Left hindlimb (tissue), 1 donor: ENCODE measurements at regions not wholly inside any gene's neighbourhood (a gene's known extent, or its start where the extent isn't known, plus 50 kb on each side); places are given as distances from the start of the nearest gene placed in this dataset.

Experiments used
- DNase-seq: peaks from one replicate; pipeline ENCODE4 v3.0.0-alpha.2; 2018

GRCh38 chr6:115398607-115399006 lies 662.1 kb downstream of the FRK start:
- no peak for DNase-seq

GRCh38 chr6:115396112-115396906 lies 664.4 kb downstream of the FRK start:
- no peak for DNase-seq

GRCh38 chr6:115393821-115394220 lies 666.9 kb downstream of the FRK start:
- no peak for DNase-seq

GRCh38 chr6:115370202-115370601 lies 690.5 kb downstream of the FRK start:
- no peak for DNase-seq

- DNase-seq: no peak
These were observed 694.9 kb downstream of the FRK start for GRCh38 chr6:115365783-115366182.

GRCh38 chr6:115363379-115363778 lies 697.3 kb downstream of the FRK start:
- no peak for DNase-seq

GRCh38 chr6:115362234-115362633 lies 698.5 kb downstream of the FRK start:
- no peak for DNase-seq

GRCh38 chr6:115360602-115361325 lies 699.9 kb downstream of the FRK start:
- DNase-seq: no peak

- no peak for DNase-seq
These were observed 702.1 kb downstream of the FRK start for GRCh38 chr6:115358616-115359015.

GRCh38 chr6:115356371-115356770 lies 704.3 kb downstream of the FRK start:
- no peak for DNase-seq

- DNase-seq: no peak
These were observed 737.7 kb downstream of the FRK start for GRCh38 chr6:115323001-115323400.

GRCh38 chr6:115319823-115320222 lies 740.9 kb downstream of the FRK start:
- DNase-seq: no peak

GRCh38 chr6:115310156-115310555 lies 750.5 kb downstream of the FRK start:
- no peak for DNase-seq

- DNase-seq: no peak
These were observed 758.0 kb downstream of the FRK start for GRCh38 chr6:115302731-115303130.

GRCh38 chr6:115287467-115287866 lies 773.2 kb downstream of the FRK start:
- no peak for DNase-seq

GRCh38 chr6:115276881-115277565 lies 783.7 kb downstream of the FRK start:
- no peak for DNase-seq

- DNase-seq: no peak
These were observed 788.4 kb downstream of the FRK start for GRCh38 chr6:115272311-115272710.

- no peak for DNase-seq
These were observed 789.3 kb downstream of the FRK start for GRCh38 chr6:115271434-115271833.

GRCh38 chr6:115270953-115271352 lies 789.7 kb downstream of the FRK start:
- DNase-seq: no peak

GRCh38 chr6:115241373-115241772 lies 819.3 kb downstream of the FRK start:
- DNase-seq: no peak

- no peak for DNase-seq
These were observed 839.5 kb downstream of the FRK start for GRCh38 chr6:115221198-115221597.

GRCh38 chr6:115220551-115221159 lies 840.0 kb downstream of the FRK start:
- DNase-seq: no peak

- DNase-seq: no peak
These were observed 841.0 kb downstream of the FRK start for GRCh38 chr6:115219645-115220044.
